Stimulated activated naive B cell treated with anti-CD40 and anti-IgM and Interleukin-4, amounts not matched to agents 10 μg/mL and 1 μg/mL and 100 μg/mL, for 72 hours (primary cell): ENCODE measurements at regions not wholly inside any gene's neighbourhood (a gene's known extent, or its start where the extent isn't known, plus 50 kb on each side); places are given as distances from the start of the nearest gene placed in this dataset.

ENCODE experiments used
- ATAC-seq, 2 donors: fragments of 150-1000 bp; cut with Tn5 transposase; replicated peaks; 2 replicates each; pipeline ENCODE4 v1.10.0; 2021; ENCODE audit warnings: moderate library complexity in 1 of 2
- DNase-seq: peaks from one replicate; pipeline ENCODE4 v3.0.0; 2021
- H3K27ac Mint-ChIP-seq: one replicate; pipeline ENCODE4 v1.8.0; 2022; ENCODE audit warnings: mild to moderate bottlenecking, mixed read lengths
- H3K27me3 Mint-ChIP-seq, 2 donors: one replicate each; pipeline ENCODE4 v1.8.0; 2022; ENCODE audit warnings: mixed read lengths in 2 of 2
- H3K36me3 Mint-ChIP-seq, 2 donors: one replicate each; pipeline ENCODE4 v1.8.0; 2022; ENCODE audit warnings: mixed read lengths in 2 of 2, mild to moderate bottlenecking in 1 of 2
- H3K4me1 Mint-ChIP-seq, 2 donors: one replicate each; pipeline ENCODE4 v1.8.0; 2022; ENCODE audit warnings: mixed read lengths in 2 of 2, mild to moderate bottlenecking in 1 of 2
- H3K4me3 Mint-ChIP-seq, 2 donors: one replicate each; pipeline ENCODE4 v1.8.0; 2022; ENCODE audit warnings: mild to moderate bottlenecking in 2 of 2, mixed read lengths in 2 of 2, moderate library complexity in 1 of 2
- H3K9me3 Mint-ChIP-seq, 2 donors: one replicate each; pipeline ENCODE4 v1.8.0; 2022; ENCODE audit warnings: mixed read lengths in 2 of 2, mild to moderate bottlenecking in 1 of 2

- no peak for ATAC-seq
- H3K4me1 Mint-ChIP-seq: no peaks in the 10 kb centered on the region
- DNase-seq: no peak
- H3K4me3 Mint-ChIP-seq: no peak overlapping the region
- no peak overlapping the region for H3K27ac Mint-ChIP-seq
- H3K9me3 Mint-ChIP-seq: peaks cover 8 to 12% of the 10 kb centered on the region in 2 donors
- no peaks in the 10 kb centered on the region for H3K36me3 Mint-ChIP-seq
- H3K27me3 Mint-ChIP-seq: peaks cover 4 to 9% of the 10 kb centered on the region in 2 donors
Measured at GRCh38 chr2:45212953-45213635, 203.8 kb upstream of the SIX2 start.

DNA sequence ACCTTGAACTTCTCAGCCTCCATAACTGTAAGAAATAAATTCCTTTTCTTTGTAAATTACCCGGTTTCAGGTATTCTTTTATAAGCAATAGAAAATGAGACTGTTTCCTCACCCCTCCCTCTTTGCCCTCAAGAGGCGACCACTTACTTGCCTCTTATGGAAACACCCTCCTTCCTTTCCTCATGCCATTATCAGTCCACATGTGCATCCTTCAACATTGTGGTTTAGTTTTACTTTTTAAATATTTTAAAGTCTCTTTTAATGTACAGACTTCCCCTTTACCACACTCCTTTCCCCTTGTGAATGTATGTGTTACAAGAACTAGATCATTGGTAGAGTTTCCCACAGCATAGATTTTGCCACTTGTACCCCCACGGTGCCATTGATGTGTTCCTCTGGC, 202.4 kb upstream of the SIX2 start:
- Mint-ChIP-seq H3K9me3 (peaks cover 7 to 8% of the 10 kb centered on the region in 2 donors), H3K27ac (no peak overlapping the region), H3K4me3 (no peak overlapping the region), H3K27me3 (peaks cover 4 to 9% of the 10 kb centered on the region in 2 donors), H3K4me1 (no peaks in the 10 kb centered on the region), H3K36me3 (no peaks in the 10 kb centered on the region)
- DNase-seq: no peak
- no peak for ATAC-seq

- Mint-ChIP-seq H3K27ac (no peak overlapping the region), H3K9me3 (no peaks in the 10 kb centered on the region), H3K36me3 (no peaks in the 10 kb centered on the region), H3K4me3 (no peak overlapping the region), H3K27me3 (peaks cover 0 to 9% of the 10 kb centered on the region in 2 donors), H3K4me1 (no peaks in the 10 kb centered on the region)
- DNase-seq (no peak), ATAC-seq (peak; percentile 27 to 73)
Measured at GRCh38 chr2:45210462-45211195, 201.4 kb upstream of the SIX2 start.

- Mint-ChIP-seq H3K4me1 (no peaks in the 10 kb centered on the region), H3K9me3 (no peaks in the 10 kb centered on the region), H3K4me3 (no peak overlapping the region)
Measured at GRCh38 chr2:45209875-45210274, 200.6 kb upstream of the SIX2 start.

DNA sequence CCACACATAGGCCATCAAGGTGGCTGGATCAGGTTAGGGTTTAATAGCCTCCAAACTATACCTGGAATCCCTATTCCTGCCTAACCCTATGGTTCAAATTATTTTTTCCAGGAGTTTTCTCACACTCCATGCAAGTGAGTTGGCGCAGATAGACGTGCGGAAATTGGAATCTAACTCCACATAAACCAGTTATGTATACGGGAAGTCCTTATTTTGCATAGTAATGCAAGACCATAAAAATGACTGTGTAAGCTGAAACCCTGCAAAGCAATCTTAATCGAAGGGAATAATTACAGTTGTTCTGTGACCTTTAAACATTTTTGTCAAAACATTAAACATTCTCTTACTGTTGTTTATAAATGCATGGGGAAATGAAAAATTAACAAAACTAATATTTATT, 200.1 kb upstream of the SIX2 start:
- Mint-ChIP-seq H3K4me3 (no peak overlapping the region), H3K4me1 (no peaks in the 10 kb centered on the region), H3K9me3 (no peaks in the 10 kb centered on the region), H3K27ac (no peak overlapping the region), H3K27me3 (peaks cover 0 to 9% of the 10 kb centered on the region in 2 donors), H3K36me3 (no peaks in the 10 kb centered on the region)
- DNase-seq (no peak), ATAC-seq (no peak)

More at GRCh38 chr2:45209875-45210274, 200.6 kb upstream of the SIX2 start:
- H3K36me3 Mint-ChIP-seq: no peaks in the 10 kb centered on the region
- DNase-seq: no peak
- ATAC-seq: no peak
- peaks cover 0 to 9% of the 10 kb centered on the region in 2 donors for H3K27me3 Mint-ChIP-seq
- H3K27ac Mint-ChIP-seq: no peak overlapping the region

- no peaks in the 10 kb centered on the region for H3K4me1 Mint-ChIP-seq
- DNase-seq (no peak), ATAC-seq (no peak)
- no peak overlapping the region for H3K27ac Mint-ChIP-seq
- peaks cover 0 to 1% of the 10 kb centered on the region in 2 donors for H3K27me3 Mint-ChIP-seq
- H3K9me3 Mint-ChIP-seq: peaks cover 2 to 4% of the 10 kb centered on the region in 2 donors
- H3K4me3 Mint-ChIP-seq: no peak overlapping the region
- no peaks in the 10 kb centered on the region for H3K36me3 Mint-ChIP-seq
Measured at GRCh38 chr2:45207101-45207500, 197.8 kb upstream of the SIX2 start.

DNA sequence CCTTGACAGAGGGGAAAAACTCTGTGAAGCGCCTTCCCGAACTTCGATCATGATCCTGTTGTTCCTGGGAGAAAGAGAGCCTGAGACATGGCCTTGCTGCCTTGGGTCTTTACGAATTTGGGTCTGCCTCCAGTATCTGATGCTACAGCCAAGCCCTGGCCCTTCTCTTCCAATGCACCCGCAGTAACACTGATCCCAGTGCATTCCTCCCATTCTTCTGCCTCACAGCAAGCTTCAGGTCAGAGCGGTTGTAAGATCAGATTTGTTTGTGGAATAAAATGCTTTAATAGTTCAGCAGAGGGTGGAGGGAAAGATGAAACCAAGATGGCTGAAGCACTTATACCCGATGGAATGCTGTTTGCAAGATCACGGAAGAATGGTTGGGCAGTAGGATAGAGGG, 196.7 kb upstream of the SIX2 start:
- Mint-ChIP-seq H3K27ac (no peak overlapping the region), H3K27me3 (peaks cover 3 to 8% of the 10 kb centered on the region in 2 donors), H3K4me1 (no peaks in the 10 kb centered on the region), H3K4me3 (no peak overlapping the region), H3K9me3 (peaks cover 9 to 13% of the 10 kb centered on the region in 2 donors), H3K36me3 (no peaks in the 10 kb centered on the region)
- no peak for ATAC-seq
- DNase-seq: no peak

DNA sequence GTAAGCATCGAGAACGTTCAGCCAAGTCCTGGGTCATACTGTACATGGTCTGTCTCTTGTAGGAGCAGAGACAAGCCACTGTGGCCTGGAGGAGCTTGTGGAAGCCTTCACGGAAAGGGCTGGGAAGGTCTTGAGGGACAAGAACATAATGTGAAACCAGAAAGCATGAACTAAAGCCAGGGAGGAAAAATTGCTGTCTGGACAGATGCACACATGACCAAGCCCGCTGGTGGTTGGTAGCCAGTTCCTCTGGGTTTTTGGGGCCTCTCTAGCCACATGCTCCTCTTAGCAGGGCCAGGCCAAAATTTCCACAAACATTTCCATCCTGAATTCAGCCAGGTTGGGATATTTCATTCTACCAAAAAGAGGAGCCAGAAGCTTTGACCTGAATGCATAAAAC, 196.2 kb upstream of the SIX2 start:
- no peak for ATAC-seq
- no peak for DNase-seq
- H3K27ac Mint-ChIP-seq: no peak overlapping the region

DNA sequence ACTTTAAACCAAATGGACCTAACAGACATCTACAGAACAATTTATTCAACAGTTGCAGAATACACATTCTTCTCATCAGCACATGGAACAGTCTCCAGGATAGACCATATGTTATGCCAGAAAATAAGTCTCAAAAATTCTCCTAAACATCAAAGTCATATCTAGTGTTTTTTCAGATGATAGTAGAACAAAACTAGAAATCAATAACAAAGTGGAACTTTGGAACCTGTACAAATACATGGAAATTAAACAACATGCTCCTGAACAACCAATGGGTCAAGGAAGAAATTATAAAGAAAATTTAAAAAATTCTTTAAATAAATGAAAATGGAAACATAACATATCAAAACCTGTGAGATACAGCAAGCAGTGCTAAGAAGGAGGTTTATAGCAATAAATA, 194.1 kb upstream of the SIX2 start:
- H3K4me3 Mint-ChIP-seq: no peak overlapping the region
- DNase-seq (no peak), ATAC-seq (no peak)
- no peaks in the 10 kb centered on the region for H3K36me3 Mint-ChIP-seq
- no peaks in the 10 kb centered on the region for H3K4me1 Mint-ChIP-seq
- H3K27ac Mint-ChIP-seq: no peak overlapping the region
- peaks cover 8 to 11% of the 10 kb centered on the region in 2 donors for H3K27me3 Mint-ChIP-seq
- H3K9me3 Mint-ChIP-seq: peaks cover 9 to 13% of the 10 kb centered on the region in 2 donors

More for the DNA sequence above, 196.2 kb upstream of the SIX2 start:
- Mint-ChIP-seq H3K4me1 (no peaks in the 10 kb centered on the region), H3K9me3 (peaks cover 9 to 13% of the 10 kb centered on the region in 2 donors), H3K27me3 (peaks cover 8 to 11% of the 10 kb centered on the region in 2 donors), H3K4me3 (no peak overlapping the region), H3K36me3 (no peaks in the 10 kb centered on the region)

- Mint-ChIP-seq H3K27me3 (peaks cover 8 to 16% of the 10 kb centered on the region in 2 donors), H3K4me1 (no peaks in the 10 kb centered on the region), H3K9me3 (peaks cover 11 to 13% of the 10 kb centered on the region in 2 donors), H3K27ac (no peak overlapping the region), H3K4me3 (no peak overlapping the region), H3K36me3 (no peaks in the 10 kb centered on the region)
- ATAC-seq (no peak), DNase-seq (no peak)
Measured at GRCh38 chr2:45199973-45200372, 190.7 kb upstream of the SIX2 start.

- DNase-seq (no peak), ATAC-seq (no peak)
- Mint-ChIP-seq H3K36me3 (no peaks in the 10 kb centered on the region), H3K4me3 (no peak overlapping the region), H3K9me3 (peaks cover 0 to 1% of the 10 kb centered on the region in 2 donors), H3K27ac (no peak overlapping the region), H3K4me1 (no peaks in the 10 kb centered on the region), H3K27me3 (peaks cover 4 to 20% of the 10 kb centered on the region in 2 donors)
Measured at GRCh38 chr2:45195916-45196315, 186.7 kb upstream of the SIX2 start.

- no peak for ATAC-seq
- Mint-ChIP-seq H3K27ac (no peak overlapping the region), H3K36me3 (no peaks in the 10 kb centered on the region), H3K9me3 (peaks cover 0 to 1% of the 10 kb centered on the region in 2 donors), H3K4me3 (no peak overlapping the region), H3K27me3 (peaks cover 10 to 30% of the 10 kb centered on the region in 2 donors), H3K4me1 (no peaks in the 10 kb centered on the region)
- DNase-seq: no peak
Measured at GRCh38 chr2:45194596-45194995, 185.3 kb upstream of the SIX2 start.

- Mint-ChIP-seq H3K4me3 (no peak overlapping the region), H3K27ac (no peak overlapping the region), H3K27me3 (peaks cover 18 to 40% of the 10 kb centered on the region in 2 donors), H3K4me1 (no peaks in the 10 kb centered on the region), H3K36me3 (no peaks in the 10 kb centered on the region), H3K9me3 (peaks cover 0 to 1% of the 10 kb centered on the region in 2 donors)
- ATAC-seq (no peak), DNase-seq (no peak)
Measured at GRCh38 chr2:45193581-45193980, 184.3 kb upstream of the SIX2 start.

DNA sequence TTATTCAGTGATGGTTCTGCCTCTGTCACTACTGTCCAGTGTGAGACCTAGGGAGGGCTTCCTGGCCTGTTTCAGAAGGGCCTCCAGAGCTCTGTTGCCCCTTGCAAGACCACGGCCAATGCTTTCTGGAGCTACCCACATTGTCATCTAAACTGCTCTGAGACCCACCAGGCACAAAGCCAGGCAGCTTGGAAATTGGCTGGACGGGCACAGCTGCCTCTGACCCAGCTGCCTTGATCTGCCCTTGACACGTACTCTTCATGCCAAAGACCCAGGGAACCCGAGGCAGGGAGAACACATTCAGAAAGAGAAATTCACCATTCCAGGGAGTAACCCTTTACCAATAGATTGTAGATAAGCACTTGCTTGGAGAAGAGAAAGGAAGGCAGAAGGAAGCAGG, 183.7 kb upstream of the SIX2 start:
- peaks cover 24 to 46% of the 10 kb centered on the region in 2 donors for H3K27me3 Mint-ChIP-seq
- DNase-seq (no peak), ATAC-seq (no peak)
- H3K4me3 Mint-ChIP-seq: no peak overlapping the region
- H3K36me3 Mint-ChIP-seq: no peaks in the 10 kb centered on the region
- no peaks in the 10 kb centered on the region for H3K9me3 Mint-ChIP-seq
- H3K4me1 Mint-ChIP-seq: no peaks in the 10 kb centered on the region
- H3K27ac Mint-ChIP-seq: no peak overlapping the region

- Mint-ChIP-seq H3K27ac (no peak overlapping the region), H3K27me3 (peaks cover 29 to 51% of the 10 kb centered on the region in 2 donors), H3K4me3 (no peak overlapping the region), H3K36me3 (no peaks in the 10 kb centered on the region), H3K4me1 (no peaks in the 10 kb centered on the region), H3K9me3 (no peaks in the 10 kb centered on the region)
- no peak for ATAC-seq
- DNase-seq: no peak
Measured at GRCh38 chr2:45192481-45192880, 183.2 kb upstream of the SIX2 start.
